ENCODE measurements at regions not wholly inside any gene's neighbourhood (a gene's known extent, or its start where the extent isn't known, plus 50 kb on each side); places are given as distances from the start of the nearest gene placed in this dataset.

- H3K4me3 Mint-ChIP-seq = no peak overlapping the region
- intact Hi-C loops (cut with micrococcal nuclease) = no loop called here
- H3K27ac Mint-ChIP-seq = no peak overlapping the region
- ChIA-PET CTCF (no interaction called here), POLR2A (no interaction called here)
- DNase-seq (no peak), ATAC-seq (ENCODE audit: low read depth) (no peak)
- H3K9me3 Mint-ChIP-seq = peaks cover 5% of the 10 kb centered on the region
- TF ChIP-seq CTCF (IDR thresholded peaks at IDR 0.05) = no peak
- H3K27me3 Mint-ChIP-seq = no peaks in the 10 kb centered on the region
- no peaks in the 10 kb centered on the region for H3K36me3 Mint-ChIP-seq (ENCODE audit: low read depth)
- no peaks in the 10 kb centered on the region for H3K4me1 Mint-ChIP-seq
Measured at GRCh38 chr2:45212953-45213635, 203.8 kb upstream of the SIX2 start.

- CTCF ChIA-PET = no interaction called here
- POLR2A ChIA-PET = no interaction called here
Measured at GRCh38 chr2:45211636-45212035, 202.4 kb upstream of the SIX2 start.

GRCh38 chr2:45210462-45211195, 201.4 kb upstream of the SIX2 start:
- H3K4me1 Mint-ChIP-seq = no peaks in the 10 kb centered on the region
- no peak for TF ChIP-seq CTCF (IDR thresholded peaks at IDR 0.05)
- POLR2A ChIA-PET = no interaction called here
- CTCF ChIA-PET = no interaction called here
- intact Hi-C loops (cut with micrococcal nuclease) = no loop called here
- H3K9me3 Mint-ChIP-seq = no peaks in the 10 kb centered on the region
- no peak for DNase-seq
- no peaks in the 10 kb centered on the region for H3K36me3 Mint-ChIP-seq (ENCODE audit: low read depth)
- H3K27ac Mint-ChIP-seq = no peak overlapping the region
- H3K4me3 Mint-ChIP-seq = no peak overlapping the region
- no peaks in the 10 kb centered on the region for H3K27me3 Mint-ChIP-seq
- no peak for ATAC-seq (ENCODE audit: low read depth)

More at GRCh38 chr2:45211636-45212035, 202.4 kb upstream of the SIX2 start:
- Mint-ChIP-seq H3K4me3 (no peak overlapping the region), H3K36me3 (ENCODE audit: low read depth) (no peaks in the 10 kb centered on the region), H3K27me3 (no peaks in the 10 kb centered on the region), H3K27ac (no peak overlapping the region), H3K4me1 (no peaks in the 10 kb centered on the region), H3K9me3 (peaks cover 5% of the 10 kb centered on the region)
- no peak for DNase-seq
- TF ChIP-seq CTCF (IDR thresholded peaks at IDR 0.05) = no peak
- intact Hi-C loops (cut with micrococcal nuclease) = no loop called here
- no peak for ATAC-seq (ENCODE audit: low read depth)

DNA sequence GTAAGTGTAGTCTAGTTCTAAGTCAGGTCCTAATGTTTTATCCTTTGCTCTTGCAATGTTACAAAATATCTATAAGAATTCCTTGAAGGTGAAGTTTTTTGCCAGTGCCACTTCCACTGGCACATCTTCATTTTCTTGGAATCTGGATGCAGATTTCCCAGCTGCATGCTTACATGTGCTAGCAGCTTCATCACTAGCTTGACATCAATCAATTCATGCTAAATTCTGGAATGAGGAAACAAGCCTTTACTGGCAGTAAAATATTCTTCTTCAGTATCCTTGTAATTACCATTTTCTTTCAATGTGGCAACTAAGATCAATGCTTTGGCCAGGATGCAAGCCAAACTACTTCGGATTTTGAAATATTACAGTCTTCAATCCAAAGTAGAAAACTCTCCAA, 200.6 kb upstream of the SIX2 start:
- DNase-seq (no peak), ATAC-seq (ENCODE audit: low read depth) (no peak)
- H3K27ac Mint-ChIP-seq = no peak overlapping the region
- no peak for TF ChIP-seq CTCF (IDR thresholded peaks at IDR 0.05)
- H3K27me3 Mint-ChIP-seq = no peaks in the 10 kb centered on the region
- H3K4me3 Mint-ChIP-seq = no peak overlapping the region
- CTCF ChIA-PET = no interaction called here
- H3K36me3 Mint-ChIP-seq (ENCODE audit: low read depth) = no peaks in the 10 kb centered on the region
- intact Hi-C loops (cut with micrococcal nuclease) = no loop called here
- POLR2A ChIA-PET = no interaction called here
- H3K9me3 Mint-ChIP-seq = no peaks in the 10 kb centered on the region
- H3K4me1 Mint-ChIP-seq = no peaks in the 10 kb centered on the region

DNA sequence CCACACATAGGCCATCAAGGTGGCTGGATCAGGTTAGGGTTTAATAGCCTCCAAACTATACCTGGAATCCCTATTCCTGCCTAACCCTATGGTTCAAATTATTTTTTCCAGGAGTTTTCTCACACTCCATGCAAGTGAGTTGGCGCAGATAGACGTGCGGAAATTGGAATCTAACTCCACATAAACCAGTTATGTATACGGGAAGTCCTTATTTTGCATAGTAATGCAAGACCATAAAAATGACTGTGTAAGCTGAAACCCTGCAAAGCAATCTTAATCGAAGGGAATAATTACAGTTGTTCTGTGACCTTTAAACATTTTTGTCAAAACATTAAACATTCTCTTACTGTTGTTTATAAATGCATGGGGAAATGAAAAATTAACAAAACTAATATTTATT, 200.1 kb upstream of the SIX2 start:
- POLR2A ChIA-PET = no interaction called here
- no peaks in the 10 kb centered on the region for H3K27me3 Mint-ChIP-seq
- intact Hi-C loops (cut with micrococcal nuclease) = no loop called here
- CTCF ChIA-PET = no interaction called here
- H3K9me3 Mint-ChIP-seq = no peaks in the 10 kb centered on the region
- no peak overlapping the region for H3K4me3 Mint-ChIP-seq
- ATAC-seq (ENCODE audit: low read depth) = no peak
- TF ChIP-seq CTCF (IDR thresholded peaks at IDR 0.05) = no peak
- no peaks in the 10 kb centered on the region for H3K4me1 Mint-ChIP-seq
- no peaks in the 10 kb centered on the region for H3K36me3 Mint-ChIP-seq (ENCODE audit: low read depth)
- no peak for DNase-seq
- no peak overlapping the region for H3K27ac Mint-ChIP-seq
